GM18517 (cell line): ENCODE measurements at regions not wholly inside any gene's neighbourhood (a gene's known extent, or its start where the extent isn't known, plus 50 kb on each side); places are given as distances from the start of the nearest gene placed in this dataset.

ENCODE experiments used
- ATAC-seq: cut with Tn5 transposase; IDR thresholded peaks from one replicate; pipeline ENCODE4 v1.9.1; 2021; ENCODE audit warnings: mild to moderate bottlenecking, moderate library complexity; ENCODE audit not compliant: unreplicated experiment

GRCh38 chr20:52592567-52592966 lies 379.6 kb upstream of the TSHZ2 start:
- ATAC-seq = no peak

GRCh38 chr20:52590100-52590499 lies 382.1 kb upstream of the TSHZ2 start:
- ATAC-seq = no peak

GRCh38 chr20:52589251-52589812 lies 382.8 kb upstream of the TSHZ2 start:
- no peak for ATAC-seq

GRCh38 chr20:52586660-52587059 lies 385.5 kb upstream of the TSHZ2 start:
- ATAC-seq = no peak

- no peak for ATAC-seq
These were observed 386.8 kb upstream of the TSHZ2 start for GRCh38 chr20:52585333-52585732.

GRCh38 chr20:52578559-52578958 lies 387.0 kb upstream of the ZFP64 start:
- ATAC-seq = no peak

GRCh38 chr20:52577696-52578095 lies 386.1 kb upstream of the ZFP64 start:
- ATAC-seq = no peak

GRCh38 chr20:52572687-52573086 lies 381.1 kb upstream of the ZFP64 start:
- ATAC-seq = no peak

- ATAC-seq = no peak
These were observed 377.6 kb upstream of the ZFP64 start for GRCh38 chr20:52569201-52569600.

GRCh38 chr20:52565614-52566013 lies 374.0 kb upstream of the ZFP64 start:
- ATAC-seq = no peak

- ATAC-seq = no peak
These were observed 373.0 kb upstream of the ZFP64 start for GRCh38 chr20:52564594-52564993.

- ATAC-seq = no peak
These were observed 360.7 kb upstream of the ZFP64 start for GRCh38 chr20:52552181-52552872.

GRCh38 chr20:52542131-52542530 lies 350.6 kb upstream of the ZFP64 start:
- ATAC-seq = no peak

GRCh38 chr20:52540509-52540908 lies 348.9 kb upstream of the ZFP64 start:
- ATAC-seq = no peak

GRCh38 chr20:52539891-52540290 lies 348.3 kb upstream of the ZFP64 start:
- no peak for ATAC-seq

- ATAC-seq = no peak
These were observed 345.3 kb upstream of the ZFP64 start for GRCh38 chr20:52536841-52537400.

- ATAC-seq = no peak
These were observed 344.5 kb upstream of the ZFP64 start for GRCh38 chr20:52536040-52536439.

- no peak for ATAC-seq
These were observed 343.0 kb upstream of the ZFP64 start for GRCh38 chr20:52534616-52535015.

- ATAC-seq = no peak
These were observed 341.8 kb upstream of the ZFP64 start for GRCh38 chr20:52533401-52533800.

- no peak for ATAC-seq
These were observed 341.1 kb upstream of the ZFP64 start for GRCh38 chr20:52532674-52533073.

- no peak for ATAC-seq
These were observed 339.0 kb upstream of the ZFP64 start for GRCh38 chr20:52530571-52530970.

GRCh38 chr20:52529826-52530225 lies 338.2 kb upstream of the ZFP64 start:
- no peak for ATAC-seq

- ATAC-seq = no peak
These were observed 333.3 kb upstream of the ZFP64 start for GRCh38 chr20:52524861-52525260.
